Endodermal cell (in vitro differentiated cells): ENCODE measurements at regions not wholly inside any gene's neighbourhood (a gene's known extent, or its start where the extent isn't known, plus 50 kb on each side); places are given as distances from the start of the nearest gene placed in this dataset.

Experiments used
- DNase-seq: peaks from one replicate; pipeline ENCODE4 v3.0.0-alpha.2; 2017
- H3K27ac ChIP-seq: 2 replicates; pipeline ENCODE4 v1.5.1; 2013; ENCODE audit warnings: mild to moderate bottlenecking, low read depth, low read length, moderate library complexity
- H3K27me3 ChIP-seq: 2 replicates; pipeline ENCODE4 v1.6.1; 2013; ENCODE audit warnings: mild to moderate bottlenecking, low read length, moderate library complexity; ENCODE audit not compliant: insufficient read depth, control insufficient read depth, poor library complexity, severe bottlenecking
- H3K36me3 ChIP-seq: 2 replicates; pipeline ENCODE4 v1.7.0; 2013; ENCODE audit warnings: mild to moderate bottlenecking, low read length, moderate library complexity; ENCODE audit not compliant: control insufficient read depth, insufficient read depth
- H3K4me1 ChIP-seq: one replicate; pipeline ENCODE4 v1.7.0; 2013; ENCODE audit warnings: low read length; ENCODE audit not compliant: control insufficient read depth, insufficient read depth
- H3K4me3 ChIP-seq: 2 replicates; pipeline ENCODE4 v1.5.1; 2013; ENCODE audit warnings: mild to moderate bottlenecking, low read length, moderate library complexity
- H3K9ac ChIP-seq: 2 replicates; pipeline ENCODE4 v1.6.1; 2013; ENCODE audit warnings: mild to moderate bottlenecking, low read length, moderate library complexity; ENCODE audit not compliant: poor library complexity, severe bottlenecking; ENCODE audit errors: extremely low read depth
- H3K9me3 ChIP-seq: 2 replicates; pipeline ENCODE4 v1.6.1; 2013; ENCODE audit warnings: mild to moderate bottlenecking, low read length, moderate library complexity; ENCODE audit not compliant: control insufficient read depth
- H3K27ac Mint-ChIP-seq: 2 replicates; pipeline ENCODE4 v1.8.0; 2020; ENCODE audit warnings: mixed read lengths
- H3K27me3 Mint-ChIP-seq: 2 replicates; pipeline ENCODE4 v1.8.0; 2021; ENCODE audit warnings: mild to moderate bottlenecking, mixed read lengths; ENCODE audit not compliant: insufficient read depth
- H3K36me3 Mint-ChIP-seq: 2 replicates; pipeline ENCODE4 v1.8.0; 2020; ENCODE audit warnings: low read depth, mixed read lengths
- H3K4me1 Mint-ChIP-seq: 2 replicates; pipeline ENCODE4 v1.8.0; 2020; ENCODE audit warnings: mixed read lengths
- H3K4me3 Mint-ChIP-seq: 2 replicates; pipeline ENCODE4 v1.8.0; 2020; ENCODE audit warnings: mild to moderate bottlenecking, moderate library complexity, mixed read lengths
- H3K9me3 Mint-ChIP-seq: 2 replicates; pipeline ENCODE4 v1.8.0; 2020; ENCODE audit warnings: mild to moderate bottlenecking, mixed read lengths
- WGBS, 2 experiments: methylation state at CpG; one replicate each; pipeline versions ENCODE4 v1.1.5 to v1.1.7; 2013; ENCODE audit warnings: missing lambda C conversion rate in 2 of 2, mixed read lengths in 1 of 2; ENCODE audit not compliant: insufficient coverage in 1 of 2, insufficient read length in 1 of 2; 5-methylcytosine and 5-hydroxymethylcytosine counted together
- TF ChIP-seq, protein P1 (sequence below): fragments of 200-600 bp; sonication (generic); conservative IDR thresholded peaks from 2 replicates; pipeline ENCODE4 v1.5.0; 2021; ENCODE audit warnings: antibody characterized with exemption, mild to moderate bottlenecking

DNA sequence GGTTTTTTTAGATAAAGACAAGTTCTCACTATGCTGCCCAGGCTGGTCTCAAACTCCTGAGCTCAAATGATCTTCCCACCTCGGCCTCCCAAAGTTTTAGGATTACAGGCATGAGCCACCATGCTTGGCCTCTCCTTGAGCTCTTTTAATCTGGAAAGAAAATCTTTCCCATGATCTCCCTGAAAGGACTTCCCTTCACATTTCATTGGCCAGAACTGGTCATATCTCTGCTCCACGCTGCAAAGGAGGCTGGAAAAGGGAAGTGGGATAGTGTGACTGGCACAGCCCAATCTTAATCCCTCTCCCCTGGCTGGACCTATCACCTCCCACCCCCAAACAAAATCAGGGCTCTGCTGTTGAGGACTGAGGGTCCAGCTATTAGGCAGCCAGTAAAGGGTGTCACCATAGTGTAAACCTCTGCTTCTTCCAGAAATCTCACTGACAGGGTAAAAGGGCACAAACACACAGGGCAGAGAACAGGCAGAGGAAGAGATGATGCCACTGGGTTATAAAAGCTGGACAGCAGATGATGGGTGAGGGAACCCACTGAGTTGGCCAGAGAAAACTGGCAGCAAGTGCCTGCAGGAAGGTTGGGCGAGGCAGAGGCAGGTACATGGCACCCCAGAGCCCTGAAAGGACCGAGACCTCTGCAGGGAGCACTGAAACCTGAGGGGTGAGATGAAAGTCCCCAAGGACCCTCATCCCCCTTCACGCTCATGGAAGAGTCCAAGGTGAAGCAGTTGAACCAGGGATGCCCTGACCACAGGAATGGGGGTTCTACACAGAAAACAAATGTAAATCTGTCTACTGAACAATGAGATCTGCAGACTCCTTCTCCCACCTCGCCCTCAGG lies 83.1 kb upstream of the PTPN1 start:
- Mint-ChIP-seq H3K27me3 (no peaks in the 10 kb centered on the region), H3K27ac (peak overlapping the region; percentile 65), H3K36me3 (no peaks in the 10 kb centered on the region), H3K4me1 (peaks cover 16% of the 10 kb centered on the region), H3K4me3 (no peak overlapping the region), H3K9me3 (peaks cover 2% of the 10 kb centered on the region)
- Histone ChIP-seq H3K4me1 (peaks cover 11% of the 10 kb centered on the region), H3K9ac (no peak overlapping the region), H3K9me3 (peaks cover under 1% of the 10 kb centered on the region), H3K27ac (no peak overlapping the region), H3K36me3 (no peaks in the 10 kb centered on the region), H3K4me3 (no peak overlapping the region), H3K27me3 (no peaks in the 10 kb centered on the region)
- DNase-seq: no peak
- WGBS, 2 experiments: 74 to 97% methylated on average over 4 to 5 of the region's 6 CpGs
- TF ChIP-seq, protein P1, sequence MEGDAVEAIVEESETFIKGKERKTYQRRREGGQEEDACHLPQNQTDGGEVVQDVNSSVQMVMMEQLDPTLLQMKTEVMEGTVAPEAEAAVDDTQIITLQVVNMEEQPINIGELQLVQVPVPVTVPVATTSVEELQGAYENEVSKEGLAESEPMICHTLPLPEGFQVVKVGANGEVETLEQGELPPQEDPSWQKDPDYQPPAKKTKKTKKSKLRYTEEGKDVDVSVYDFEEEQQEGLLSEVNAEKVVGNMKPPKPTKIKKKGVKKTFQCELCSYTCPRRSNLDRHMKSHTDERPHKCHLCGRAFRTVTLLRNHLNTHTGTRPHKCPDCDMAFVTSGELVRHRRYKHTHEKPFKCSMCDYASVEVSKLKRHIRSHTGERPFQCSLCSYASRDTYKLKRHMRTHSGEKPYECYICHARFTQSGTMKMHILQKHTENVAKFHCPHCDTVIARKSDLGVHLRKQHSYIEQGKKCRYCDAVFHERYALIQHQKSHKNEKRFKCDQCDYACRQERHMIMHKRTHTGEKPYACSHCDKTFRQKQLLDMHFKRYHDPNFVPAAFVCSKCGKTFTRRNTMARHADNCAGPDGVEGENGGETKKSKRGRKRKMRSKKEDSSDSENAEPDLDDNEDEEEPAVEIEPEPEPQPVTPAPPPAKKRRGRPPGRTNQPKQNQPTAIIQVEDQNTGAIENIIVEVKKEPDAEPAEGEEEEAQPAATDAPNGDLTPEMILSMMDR: no peak

DNA sequence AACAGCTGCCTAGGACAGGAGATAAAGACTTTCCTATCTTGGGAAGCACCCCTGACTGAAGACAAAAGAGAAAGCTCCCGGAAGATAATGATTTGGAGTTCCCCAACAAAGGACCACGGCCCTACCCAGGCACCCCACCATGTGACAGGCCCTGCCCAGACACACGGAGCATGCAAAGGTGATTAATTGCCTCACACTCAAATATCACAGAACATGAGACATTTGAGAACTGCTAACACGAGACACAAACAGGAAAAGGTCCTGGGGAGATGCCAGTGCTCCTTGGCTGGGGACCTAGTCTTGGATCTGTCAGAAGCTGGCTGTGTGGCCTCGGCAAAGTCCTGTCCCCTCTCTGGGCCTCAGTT lies 82.5 kb upstream of the PTPN1 start:
- TF ChIP-seq, protein P1: no peak
- Histone ChIP-seq H3K9ac (no peak overlapping the region), H3K36me3 (no peaks in the 10 kb centered on the region), H3K4me3 (no peak overlapping the region), H3K27me3 (no peaks in the 10 kb centered on the region), H3K9me3 (no peaks in the 10 kb centered on the region), H3K4me1 (peaks cover 11% of the 10 kb centered on the region), H3K27ac (no peak overlapping the region)
- no peaks in the 10 kb centered on the region for H3K9me3 Mint-ChIP-seq
- H3K36me3 Mint-ChIP-seq: no peaks in the 10 kb centered on the region
- H3K27ac Mint-ChIP-seq: peak overlapping the region; percentile 65
- peaks cover 16% of the 10 kb centered on the region for H3K4me1 Mint-ChIP-seq
- H3K4me3 Mint-ChIP-seq: no peak overlapping the region
- 65 to 84% methylated on average over 2 to 5 of the region's 5 CpGs for WGBS, 2 experiments
- peak; percentile 54 for DNase-seq
- no peaks in the 10 kb centered on the region for H3K27me3 Mint-ChIP-seq

DNA sequence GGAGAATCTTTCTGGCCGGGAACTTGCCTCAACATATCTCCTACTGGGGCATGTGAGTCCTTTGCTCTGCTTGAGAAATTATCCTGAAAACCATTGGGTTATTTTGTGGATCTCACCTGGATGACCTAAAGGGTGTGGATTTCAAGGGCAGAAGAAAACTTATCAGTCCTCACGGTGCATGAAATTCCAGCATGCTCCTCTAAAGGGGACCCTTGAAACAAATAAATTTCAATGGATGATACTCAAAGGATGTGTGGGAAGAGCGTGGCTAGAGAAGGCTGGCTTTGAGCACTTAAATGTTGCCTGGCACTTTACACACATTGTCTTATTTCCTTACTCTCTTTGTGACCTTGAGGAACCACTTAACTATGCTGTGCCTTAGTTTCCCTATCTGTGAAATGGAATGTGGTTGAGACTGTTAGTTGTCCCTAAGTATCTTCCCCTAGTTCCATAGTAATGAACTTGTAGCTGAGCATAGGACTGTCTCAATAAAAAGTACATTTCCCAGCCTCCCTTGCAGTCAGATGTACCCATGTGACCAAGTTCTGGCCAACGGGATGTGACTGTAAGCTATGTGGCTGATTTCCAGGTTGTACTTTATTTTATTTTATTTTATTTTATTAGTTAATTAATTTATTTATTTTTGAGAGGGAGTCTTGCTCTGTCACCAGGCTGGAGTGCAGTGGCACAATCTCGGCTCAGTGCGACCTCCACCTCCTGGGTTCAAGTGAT lies 81.9 kb upstream of the PTPN1 start:
- H3K9me3 Mint-ChIP-seq: no peaks in the 10 kb centered on the region
- TF ChIP-seq, protein P1: no peak
- peaks cover 17% of the 10 kb centered on the region for H3K4me1 Mint-ChIP-seq
- Histone ChIP-seq H3K27ac (no peak overlapping the region), H3K9ac (no peak overlapping the region), H3K9me3 (no peaks in the 10 kb centered on the region), H3K4me1 (peaks cover 11% of the 10 kb centered on the region), H3K36me3 (no peaks in the 10 kb centered on the region), H3K4me3 (no peak overlapping the region), H3K27me3 (no peaks in the 10 kb centered on the region)
- H3K36me3 Mint-ChIP-seq: no peaks in the 10 kb centered on the region
- peak overlapping the region; percentile 65 for H3K27ac Mint-ChIP-seq
- WGBS, 2 experiments: 94 to 96% methylated on average over 5 to 6 of the region's 6 CpGs
- no peak overlapping the region for H3K4me3 Mint-ChIP-seq
- H3K27me3 Mint-ChIP-seq: no peaks in the 10 kb centered on the region
- DNase-seq: no peak
